GM21619 (cell line): ENCODE measurements at regions not wholly inside any gene's neighbourhood (a gene's known extent, or its start where the extent isn't known, plus 50 kb on each side); places are given as distances from the start of the nearest gene placed in this dataset.
"Not testable (repeated sequence)": the region's sequence is repeated elsewhere in the genome, so short reads cannot be mapped to it uniquely, and the experiment has no call there.

Source experiments
- ATAC-seq: cut with Tn5 transposase; IDR thresholded peaks from one replicate; pipeline ENCODE4 v1.9.1; 2021; ENCODE audit not compliant: unreplicated experiment

- ATAC-seq = no peak
Observed at GRCh38 chr3:68676136-68676535, 256.2 kb downstream of the TAFA4 start.

DNA sequence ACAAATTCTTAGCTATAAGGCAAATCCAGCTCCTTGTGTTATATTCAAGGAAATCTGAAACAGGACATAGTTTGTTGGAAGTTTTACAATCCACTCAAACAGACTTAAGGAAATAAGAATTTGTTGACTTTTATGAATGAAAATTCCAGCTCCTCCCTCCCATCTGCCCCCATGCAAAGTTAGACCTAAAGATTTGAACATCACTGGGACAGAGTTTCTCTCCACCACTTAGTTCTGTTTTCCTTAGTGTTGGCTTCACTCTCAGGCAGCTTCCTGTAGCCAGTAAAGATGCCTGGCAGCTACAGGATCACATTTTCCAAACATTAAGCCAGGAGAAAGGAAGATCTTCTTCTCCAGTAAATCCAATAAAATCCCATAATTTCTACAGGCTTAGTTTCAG is 265.0 kb downstream of the TAFA4 start:
- ATAC-seq = no peak

DNA sequence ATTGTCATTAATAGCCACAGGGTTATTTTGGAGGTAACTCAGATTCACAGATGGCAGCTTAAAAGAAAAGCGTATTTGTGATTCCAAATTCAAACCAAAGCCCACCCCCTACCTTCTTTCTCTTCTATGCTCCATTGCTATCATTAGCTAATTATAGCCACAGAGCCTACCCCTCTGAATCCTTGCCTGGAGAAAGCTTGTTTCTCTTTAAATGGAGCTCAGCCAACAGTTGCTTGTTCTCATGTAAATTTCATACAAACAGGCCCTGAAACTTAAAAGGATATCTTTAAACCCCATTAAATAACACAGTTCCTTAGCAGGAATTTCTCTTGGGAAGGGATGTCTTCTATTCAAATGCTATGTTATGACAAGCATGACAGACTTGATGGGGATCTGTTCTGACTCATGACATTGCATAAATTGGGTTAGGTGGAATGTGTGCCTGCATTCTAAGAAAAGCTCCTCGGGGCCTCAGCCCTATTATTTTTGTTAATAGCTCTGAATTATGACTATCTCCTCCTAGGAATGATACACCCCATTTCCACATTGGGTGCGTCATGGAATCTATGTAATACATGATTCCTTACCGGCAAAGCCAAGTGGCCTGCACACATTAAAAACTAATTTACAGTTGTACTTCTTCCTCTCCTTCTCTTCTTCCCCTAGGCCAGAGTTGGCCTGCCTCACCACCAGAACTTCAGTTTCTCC is 265.8 kb downstream of the TAFA4 start:
- no peak for ATAC-seq

DNA sequence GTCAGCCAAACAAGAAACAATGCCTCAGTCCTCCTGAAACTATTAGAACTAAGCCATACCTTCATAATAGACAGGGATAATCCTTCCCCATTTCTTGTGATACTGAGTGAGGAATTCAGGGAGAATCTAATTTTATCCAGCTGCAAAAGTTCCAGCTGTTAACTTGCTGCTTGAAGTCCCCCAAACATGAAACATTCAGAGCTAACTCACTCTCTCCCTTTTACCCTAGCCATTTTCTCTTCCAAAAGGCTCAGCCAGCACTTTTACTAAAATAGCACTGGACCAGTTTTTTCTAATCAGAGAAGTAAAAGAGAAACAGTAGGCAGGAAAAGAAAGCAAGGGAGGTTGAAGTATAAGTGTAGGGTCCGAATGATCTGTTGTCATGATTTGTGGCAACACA is 268.1 kb downstream of the TAFA4 start:
- no peak for ATAC-seq

DNA sequence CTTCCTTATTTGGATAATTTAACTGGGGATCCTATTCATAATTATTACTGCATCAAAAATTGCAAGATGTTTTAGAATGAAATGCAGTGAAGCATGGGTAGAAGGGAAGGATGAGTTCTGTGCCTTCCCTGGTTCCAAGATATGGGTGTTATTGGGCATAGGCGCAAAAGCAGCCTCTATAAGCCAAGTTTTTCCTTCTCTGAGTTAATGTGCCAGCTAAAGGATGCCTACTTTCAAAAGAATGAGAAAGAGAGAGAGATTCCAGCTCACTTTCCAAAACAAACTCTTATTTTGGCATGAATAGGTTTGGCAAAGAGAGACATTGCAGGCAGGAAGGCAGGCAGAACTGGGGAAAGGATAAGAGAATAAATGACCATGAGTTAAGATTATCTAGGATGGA is 270.2 kb downstream of the TAFA4 start:
- ATAC-seq = no peak

DNA sequence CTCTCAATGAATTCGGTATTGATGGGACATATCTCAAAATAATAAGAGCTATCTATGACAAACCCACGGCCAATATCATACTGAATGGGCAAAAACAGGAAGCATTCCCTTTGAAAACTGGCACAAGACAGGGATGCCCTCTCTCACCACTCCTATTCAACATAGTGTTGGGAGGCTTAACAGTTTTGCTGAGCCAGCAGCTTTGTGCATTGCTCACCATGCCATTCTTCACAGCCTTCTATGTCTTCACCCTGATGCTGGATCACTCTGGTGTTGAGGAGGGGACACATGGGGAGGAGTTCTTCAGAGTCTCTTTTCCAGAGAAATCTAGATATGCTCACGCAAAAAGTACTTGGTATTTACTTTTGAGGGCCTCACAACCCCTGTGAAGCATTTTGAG is 281.7 kb downstream of the TAFA4 start:
- not testable (repeated sequence) for ATAC-seq

GRCh38 chr3:68648494-68648893 is 283.9 kb downstream of the TAFA4 start:
- ATAC-seq = no peak

DNA sequence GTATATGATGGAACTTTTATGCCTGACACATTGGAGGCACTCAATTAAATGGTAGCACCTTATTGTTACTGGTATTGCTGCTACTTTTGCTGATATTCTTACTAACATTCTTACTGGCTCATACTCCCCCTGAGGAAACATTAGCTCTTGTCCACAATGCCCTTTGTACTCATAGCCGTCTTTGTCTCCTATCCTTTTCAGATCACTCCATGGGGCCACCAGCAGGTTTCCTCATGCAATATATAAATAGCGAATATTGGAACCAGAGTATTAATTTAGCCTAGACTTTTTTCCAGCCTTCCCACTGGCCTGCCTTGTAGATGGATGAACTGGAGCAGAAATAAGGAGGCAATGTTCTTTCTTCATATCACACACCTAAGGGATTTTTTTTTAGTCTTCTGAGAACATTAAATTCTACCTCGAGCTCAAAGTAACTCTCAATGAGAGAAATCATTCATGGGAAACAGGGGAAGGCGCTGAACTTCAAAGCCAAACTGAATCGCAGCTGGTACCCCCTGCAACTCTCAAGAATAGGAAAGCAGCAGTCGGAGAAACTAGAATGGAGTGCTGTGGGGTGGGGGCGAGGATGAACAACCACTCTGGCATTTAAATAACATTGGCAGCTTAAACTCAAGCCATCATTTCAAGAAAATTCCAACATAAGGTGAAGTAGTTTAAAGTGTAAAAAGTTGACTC is 300.3 kb downstream of the TAFA4 start:
- no peak for ATAC-seq

DNA sequence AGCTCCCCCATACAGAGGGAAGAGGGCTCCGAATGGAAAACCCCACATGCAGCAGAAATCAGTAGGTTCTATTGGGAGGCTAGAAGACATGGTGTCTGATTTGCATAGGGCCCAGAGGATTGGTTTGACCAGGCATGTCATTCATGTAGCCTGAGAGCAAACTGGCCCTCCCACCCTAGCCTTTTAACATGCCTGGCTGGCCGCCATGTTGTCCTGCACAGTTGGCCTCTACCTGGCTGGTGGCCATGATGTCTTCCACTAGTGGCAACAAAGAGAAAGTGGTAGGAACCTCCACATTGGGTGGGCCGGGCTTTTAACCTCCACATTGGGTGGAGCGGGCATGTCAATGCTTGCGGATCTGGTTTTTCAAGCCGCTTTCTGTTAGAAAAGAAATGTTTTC is 312.1 kb downstream of the TAFA4 start:
- ATAC-seq = no peak

DNA sequence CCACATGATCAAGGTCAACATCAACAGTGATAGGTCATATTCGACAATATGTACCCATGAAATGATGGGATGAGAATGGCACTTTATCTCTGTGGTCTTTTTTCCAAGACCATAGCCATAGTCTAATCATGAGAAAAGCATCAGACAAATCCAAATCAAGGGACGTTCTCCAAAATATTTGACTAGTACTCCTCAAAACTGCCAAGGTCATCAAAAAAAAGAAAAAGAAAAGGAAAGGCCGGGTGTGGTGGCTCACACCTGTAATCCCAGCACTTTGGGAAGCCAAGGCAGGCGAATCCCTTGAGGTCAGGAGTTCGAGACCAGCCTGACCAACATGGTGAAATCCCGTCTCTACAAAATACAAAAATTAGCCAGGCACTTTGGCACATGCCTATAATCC is 318.3 kb downstream of the TAFA4 start:
- ATAC-seq = no peak

DNA sequence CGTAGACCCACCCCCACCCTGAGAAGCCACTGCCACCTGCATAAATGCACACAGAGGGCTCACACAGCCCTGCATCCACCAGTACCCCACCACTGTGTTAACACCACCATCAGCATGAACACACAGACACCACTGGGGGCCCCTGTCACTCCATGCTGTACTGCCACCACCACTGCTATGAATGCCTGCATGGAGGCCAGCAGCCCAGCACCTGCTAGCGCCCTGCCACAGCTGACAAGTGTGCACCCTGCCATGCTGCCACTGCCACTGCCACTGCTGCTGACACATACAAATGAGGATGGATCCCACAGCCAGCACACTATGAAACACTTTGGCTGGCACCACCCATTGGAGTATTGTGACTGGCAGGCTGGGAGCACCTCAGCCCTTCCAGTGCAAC is 361.0 kb downstream of the TAFA4 start:
- ATAC-seq = no peak

GRCh38 chr3:68560728-68561127 is 371.6 kb downstream of the TAFA4 start:
- ATAC-seq = no peak

- ATAC-seq = no peak
Observed at GRCh38 chr3:68535782-68536181, 396.6 kb downstream of the TAFA4 start.

DNA sequence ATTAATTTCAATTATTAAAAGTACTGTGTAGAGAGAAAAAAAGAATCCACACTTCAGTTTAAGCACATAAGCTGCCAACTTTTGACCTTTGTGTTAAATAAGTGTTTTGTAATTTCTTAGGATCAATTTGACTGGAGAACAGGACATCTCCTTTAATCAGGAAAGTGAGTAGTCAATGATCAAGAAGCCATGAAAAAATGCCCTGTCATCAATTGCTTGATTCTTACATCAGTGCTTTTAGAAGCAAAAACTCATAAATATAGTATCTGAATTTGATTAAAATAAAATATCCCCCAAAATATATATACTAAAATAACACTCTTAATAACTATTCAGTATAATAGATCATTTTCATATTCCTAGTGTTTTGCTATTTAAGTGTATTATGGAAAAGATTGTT is 409.0 kb downstream of the TAFA4 start:
- ATAC-seq = no peak

DNA sequence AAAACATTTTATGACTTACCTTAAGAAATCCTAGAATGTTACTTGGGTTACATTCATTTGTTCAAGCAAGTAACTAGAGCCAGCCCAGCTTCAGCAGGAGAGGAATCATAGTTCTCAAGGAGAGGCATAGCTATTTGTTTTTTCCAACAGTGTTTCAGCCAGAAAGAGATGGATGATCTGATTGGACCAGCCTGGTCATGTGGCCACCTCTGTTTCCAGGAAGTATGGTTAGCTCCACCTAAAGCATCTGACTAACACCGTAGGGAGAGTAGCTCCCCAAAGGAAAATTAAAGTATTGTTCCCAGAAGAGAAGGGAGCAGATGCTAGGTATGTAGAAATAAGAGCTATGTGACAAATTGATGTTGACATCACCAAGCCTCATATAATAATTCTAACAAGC is 417.1 kb downstream of the TAFA4 start:
- no peak for ATAC-seq

DNA sequence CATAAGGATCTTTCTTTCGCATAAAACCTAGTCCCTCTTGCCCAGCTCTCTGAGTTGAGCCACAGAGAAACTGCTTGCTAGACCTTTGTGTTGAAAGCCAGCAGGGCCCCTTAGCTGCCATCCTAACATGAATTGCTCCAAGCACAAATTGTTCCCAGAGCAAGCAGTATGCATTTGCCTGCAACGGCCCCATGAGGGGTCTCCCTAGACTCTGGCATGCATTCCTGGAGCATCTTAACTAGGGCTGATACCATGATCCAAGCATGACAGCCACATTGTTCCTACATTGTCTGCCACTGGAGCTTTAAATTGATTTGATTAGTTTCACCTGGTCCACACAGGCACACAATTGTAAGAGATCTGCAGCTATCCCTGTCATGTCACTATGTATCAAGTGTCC is 428.1 kb downstream of the TAFA4 start:
- ATAC-seq = no peak

GRCh38 chr3:68485845-68486244 is 446.5 kb downstream of the TAFA4 start:
- not testable (repeated sequence) for ATAC-seq

DNA sequence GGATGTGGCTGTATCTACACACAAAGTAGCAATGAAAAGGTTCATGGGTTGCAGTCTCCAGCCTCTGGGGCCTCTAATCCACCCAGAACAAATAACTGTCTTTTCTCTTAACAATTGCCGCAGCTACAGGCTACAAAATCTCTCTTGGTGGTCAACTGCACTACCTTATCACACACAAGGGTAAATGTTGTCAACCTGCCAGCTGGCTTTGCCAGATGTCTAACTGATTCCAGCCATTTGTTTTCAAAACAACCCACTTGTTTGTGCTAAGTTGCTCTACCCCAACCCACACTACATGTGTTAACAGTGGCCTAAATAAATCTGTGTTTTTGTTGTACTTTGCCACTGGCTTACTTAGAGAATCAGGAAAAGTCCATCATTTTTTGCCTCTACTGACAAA is 447.3 kb downstream of the TAFA4 start:
- ATAC-seq = no peak

DNA sequence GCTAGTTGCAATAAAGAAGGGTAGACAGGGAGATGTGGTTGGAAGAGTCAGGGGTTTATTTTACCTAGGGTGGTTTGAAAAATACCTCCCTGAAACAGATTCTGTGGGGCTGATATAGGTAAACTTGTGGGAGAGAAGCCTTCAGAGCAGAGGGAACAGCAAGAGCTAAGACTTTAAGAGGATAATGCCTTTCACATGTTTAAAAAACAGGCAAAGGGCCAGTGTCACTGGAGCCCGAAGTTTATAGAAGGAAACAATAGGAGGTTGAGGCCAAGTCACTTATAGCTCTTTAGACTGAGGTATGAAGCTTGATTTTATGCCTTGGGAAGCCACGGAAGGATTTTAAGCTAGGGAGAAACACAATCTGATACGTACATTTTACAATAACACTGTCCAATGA is 448.7 kb downstream of the TAFA4 start:
- ATAC-seq = no peak

- no peak for ATAC-seq
Observed at GRCh38 chr3:68483041-68483440, 449.3 kb downstream of the TAFA4 start.

DNA sequence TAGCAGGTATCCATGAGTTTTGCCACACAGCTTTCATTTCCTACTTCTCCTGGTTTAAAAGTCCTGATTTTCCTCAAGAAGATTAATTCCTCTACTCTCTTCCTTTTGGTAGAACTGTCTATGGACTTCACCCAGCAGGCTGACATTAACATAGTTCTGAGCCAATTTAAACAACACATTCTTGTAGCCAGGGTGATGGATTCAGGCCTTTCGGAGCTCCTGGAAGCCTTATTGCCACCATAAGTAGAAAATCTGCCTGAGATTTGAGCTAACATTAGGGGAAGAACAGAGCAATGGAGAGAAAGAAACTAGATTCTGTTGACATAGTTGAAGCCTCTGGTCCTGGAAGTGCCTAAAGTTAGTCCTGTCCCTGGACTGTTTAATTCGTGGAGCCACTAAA is 449.8 kb downstream of the TAFA4 start:
- no peak for ATAC-seq

DNA sequence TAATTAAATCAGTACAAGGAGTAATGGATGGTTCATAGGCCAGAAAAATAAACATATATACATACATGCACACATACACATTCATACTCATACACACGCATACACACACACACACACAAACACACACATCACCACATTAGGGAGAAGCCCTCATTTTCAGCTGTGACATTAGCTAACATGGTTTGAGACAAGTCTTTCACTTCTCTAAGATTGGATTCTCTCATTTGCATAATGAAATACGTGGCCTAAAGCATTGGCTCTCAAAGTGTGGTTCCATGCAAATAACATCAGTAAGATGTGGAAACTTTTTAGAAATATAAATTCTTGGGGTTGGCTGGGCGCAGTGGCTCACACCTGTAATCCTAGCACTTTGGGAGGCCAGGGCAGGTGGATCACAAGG is 452.6 kb downstream of the TAFA4 start:
- ATAC-seq = no peak
